Fibroblast of skin of scalp (primary cell): ENCODE measurements at regions not wholly inside any gene's neighbourhood (a gene's known extent, or its start where the extent isn't known, plus 50 kb on each side); places are given as distances from the start of the nearest gene placed in this dataset.
A peak's percentile ranks its signal among the peaks of the same experiment; 100 is the strongest.

ENCODE experiments used
- DNase-seq: peaks from one replicate; pipeline ENCODE4 v3.0.0-alpha.2; 2013

- peak; percentile 17 for DNase-seq
Observed at GRCh38 chr20:22794200-22794599, 209.8 kb upstream of the FOXA2 start.

GRCh38 chr20:22795433-22795832, 211.1 kb upstream of the FOXA2 start:
- DNase-seq: no peak

DNA sequence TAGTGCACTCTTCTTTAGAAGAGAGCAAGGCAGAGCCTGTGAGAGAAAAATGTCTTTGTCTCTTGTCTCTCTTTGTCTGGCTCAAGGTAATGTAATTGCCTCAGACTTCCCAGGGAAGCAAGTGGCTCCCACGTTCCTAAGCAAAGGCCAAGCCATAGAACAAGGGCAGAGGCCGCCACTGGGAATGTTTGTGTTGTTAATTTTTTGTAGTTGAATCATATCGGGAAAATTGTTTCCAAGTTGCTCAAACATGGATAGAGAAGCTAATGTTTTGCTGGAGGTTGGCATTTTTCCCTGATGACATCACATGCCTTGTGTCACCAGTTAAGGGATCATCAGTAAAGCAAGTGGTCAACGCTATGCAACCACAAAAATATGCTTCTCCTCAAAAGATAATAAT, 211.5 kb upstream of the FOXA2 start:
- DNase-seq: peak; percentile 99

DNA sequence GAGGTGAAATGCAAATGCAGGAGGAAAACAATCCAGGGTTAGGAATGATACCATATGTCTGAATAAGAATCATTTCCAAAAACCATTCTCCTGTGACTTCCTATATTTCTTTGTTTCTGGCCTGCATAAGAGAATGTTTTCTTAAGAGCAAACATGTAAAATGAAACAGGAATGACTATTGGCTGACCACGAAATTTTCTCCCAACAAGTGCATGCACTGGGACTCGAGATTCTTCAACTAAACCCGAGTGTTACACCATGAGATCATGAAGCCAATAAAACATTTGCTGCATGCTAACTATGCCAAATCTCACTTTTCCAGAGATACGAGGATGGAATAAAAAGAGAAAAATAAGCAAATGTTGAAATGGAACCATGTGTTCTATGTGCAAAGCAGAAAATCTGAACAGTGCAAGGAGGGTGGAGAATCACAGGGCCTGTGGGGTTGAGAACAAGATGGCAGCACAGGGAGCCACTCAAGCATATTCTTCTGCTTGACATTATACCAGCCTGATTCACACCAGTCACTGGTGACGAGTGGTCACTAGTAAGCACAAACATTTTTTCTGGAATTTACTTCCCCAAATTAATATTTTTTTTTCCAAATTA, 212.2 kb upstream of the FOXA2 start:
- DNase-seq: peak; percentile 84

GRCh38 chr20:22797103-22797502, 212.7 kb upstream of the FOXA2 start:
- DNase-seq: no peak

- DNase-seq: no peak
Observed at GRCh38 chr20:22799687-22800086, 215.3 kb upstream of the FOXA2 start.

GRCh38 chr20:22800129-22800528, 215.8 kb upstream of the FOXA2 start:
- DNase-seq: no peak

GRCh38 chr20:22801528-22801927, 217.2 kb upstream of the FOXA2 start:
- peak; percentile 54 for DNase-seq

DNA sequence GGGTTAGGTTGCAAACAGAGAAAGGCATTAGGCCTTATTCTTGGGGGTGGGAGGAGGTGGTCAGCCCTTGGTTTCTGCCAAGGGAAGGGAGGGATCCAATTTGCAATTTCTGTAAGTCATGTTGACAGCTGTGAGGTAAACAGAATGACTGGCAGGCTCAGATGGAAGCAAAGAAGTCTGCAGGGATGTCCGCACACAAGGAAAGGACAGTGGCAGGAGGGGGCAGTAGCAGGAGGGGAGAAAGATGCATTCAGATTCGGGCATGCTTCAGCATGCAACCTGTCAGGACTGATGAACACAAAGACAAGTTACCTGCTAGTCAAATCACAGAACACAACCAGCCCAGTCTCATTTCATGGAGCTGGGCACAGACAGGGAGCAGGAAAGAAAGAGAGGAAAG, 217.9 kb upstream of the FOXA2 start:
- DNase-seq: no peak

DNA sequence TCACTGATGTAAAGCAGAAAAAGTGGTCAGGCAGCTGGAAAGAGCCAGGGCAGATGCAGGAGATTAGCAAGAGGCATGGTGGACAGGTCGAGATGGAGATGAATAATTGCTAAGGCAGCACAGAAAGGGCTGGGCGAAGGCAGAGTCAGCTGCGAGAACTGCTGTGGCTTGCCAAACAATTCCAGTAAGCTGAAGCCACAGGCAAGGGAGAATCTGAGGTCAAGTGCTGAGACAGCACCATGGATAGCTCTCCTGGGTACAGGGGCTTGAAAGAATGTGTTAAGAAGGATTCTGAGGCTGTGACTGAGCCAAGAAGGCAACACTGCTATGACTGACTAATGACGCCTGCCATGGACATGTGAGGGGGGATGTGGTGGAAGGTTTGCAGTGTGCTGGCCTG, 220.8 kb upstream of the FOXA2 start:
- peak; percentile 92 for DNase-seq

DNA sequence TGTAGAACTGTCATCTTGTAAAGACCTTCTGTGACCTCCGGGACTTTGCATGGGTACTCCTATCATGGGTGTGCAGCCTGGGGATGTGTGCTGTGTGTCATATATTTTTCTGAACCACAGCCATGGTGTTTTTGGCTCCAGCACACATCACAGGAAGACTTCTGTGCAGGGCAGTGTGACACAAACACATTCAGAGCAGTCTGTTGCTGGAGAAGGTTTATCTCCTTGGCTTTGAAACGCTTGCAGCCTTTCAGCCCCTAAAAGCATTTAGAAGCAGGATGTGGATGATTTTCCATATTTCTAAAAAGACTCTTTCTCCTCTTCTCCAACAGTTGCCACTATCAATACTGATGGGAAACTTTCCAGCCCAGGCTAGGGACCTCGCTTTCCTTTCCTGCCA, 221.6 kb upstream of the FOXA2 start:
- no peak for DNase-seq

- DNase-seq: no peak
Observed at GRCh38 chr20:22807045-22807444, 222.7 kb upstream of the FOXA2 start.

DNA sequence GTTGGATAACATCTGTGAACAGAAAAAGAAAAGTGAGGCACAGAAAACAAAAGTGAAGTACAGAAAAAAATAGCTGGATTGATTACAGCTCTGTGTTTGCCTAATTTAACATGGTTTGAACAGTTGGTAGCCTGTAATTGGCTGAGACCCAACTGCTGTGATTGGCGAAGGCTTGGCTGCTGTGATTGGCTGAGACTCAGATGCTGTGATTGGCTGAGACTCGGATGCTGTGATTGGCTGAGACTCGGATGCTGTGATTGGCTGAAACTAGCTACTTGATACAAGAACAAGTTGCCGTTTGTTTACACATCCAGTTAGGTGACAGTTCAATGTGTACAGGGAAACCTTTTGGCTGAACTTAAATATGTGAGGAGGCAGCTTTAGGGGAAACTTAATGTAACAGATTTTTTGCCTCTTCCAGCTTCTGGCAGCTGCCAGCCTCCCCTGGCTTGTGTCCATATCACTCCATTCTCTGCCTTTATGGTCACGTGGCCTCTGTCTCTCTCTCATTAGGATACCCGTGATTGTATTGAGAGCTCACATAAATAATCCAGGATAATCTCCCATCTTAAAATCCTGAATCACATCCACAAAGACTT, 223.4 kb upstream of the FOXA2 start:
- no peak for DNase-seq

DNA sequence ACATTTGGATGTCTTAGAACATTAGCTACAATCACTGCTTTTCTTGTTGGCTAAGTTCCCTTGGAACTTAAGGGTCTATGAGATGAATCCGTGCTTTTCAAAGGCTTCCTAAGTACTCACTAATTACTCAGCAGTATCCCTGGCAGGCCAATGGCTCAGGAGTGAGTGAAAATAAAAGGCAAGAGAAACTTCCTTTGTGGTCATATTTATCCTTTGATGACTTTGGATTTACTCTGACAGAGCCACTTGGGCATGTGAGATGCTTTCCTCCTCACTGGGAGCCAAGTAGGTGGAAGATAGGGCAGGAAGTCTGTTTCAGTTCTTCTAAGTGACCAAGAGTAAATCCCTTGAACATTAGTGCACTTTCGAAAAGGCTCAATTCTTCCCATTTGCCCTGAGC, 224.3 kb upstream of the FOXA2 start:
- no peak for DNase-seq

DNA sequence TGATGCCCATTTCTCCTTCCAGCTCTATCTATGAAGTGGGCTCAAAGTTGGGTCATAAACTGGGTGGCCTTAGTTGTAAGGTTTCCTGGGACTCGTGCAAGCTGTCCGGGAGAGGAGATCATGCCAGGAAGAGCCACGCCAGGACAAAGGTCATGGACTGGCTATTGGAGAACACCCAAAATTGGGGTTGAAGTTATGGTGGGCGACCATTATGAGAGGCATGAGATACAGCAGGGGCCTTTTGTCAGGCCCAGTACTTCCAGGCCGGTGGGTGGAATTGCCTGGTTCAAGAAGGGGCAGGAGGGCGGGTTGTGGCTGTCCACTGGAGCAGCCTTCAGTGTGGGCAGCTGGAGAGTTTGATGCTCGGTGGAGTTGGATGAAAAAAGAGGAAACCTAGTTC, 225.1 kb upstream of the SSTR4 start:
- DNase-seq: no peak

GRCh38 chr20:22810626-22811569, 224.2 kb upstream of the SSTR4 start:
- no peak for DNase-seq

- DNase-seq: no peak
Observed at GRCh38 chr20:22814471-22815205, 220.5 kb upstream of the SSTR4 start.

DNA sequence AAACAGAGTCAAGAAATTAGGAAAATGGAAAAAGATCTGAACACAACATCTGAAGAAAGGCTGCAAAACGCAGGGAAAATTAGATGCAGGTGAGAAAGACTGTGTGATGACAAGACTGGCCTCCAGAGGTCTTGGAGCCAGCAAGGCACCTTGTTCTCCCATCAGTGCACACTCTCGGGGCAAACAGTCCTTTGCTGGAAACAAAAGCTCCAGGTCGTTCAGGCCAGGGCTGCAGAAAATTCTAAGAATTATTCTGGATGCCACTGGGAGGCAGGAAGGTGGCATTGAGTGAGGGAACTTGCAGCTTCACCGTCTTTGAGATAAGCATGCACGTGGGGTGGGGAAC, 219.9 kb upstream of the SSTR4 start:
- DNase-seq: no peak

DNA sequence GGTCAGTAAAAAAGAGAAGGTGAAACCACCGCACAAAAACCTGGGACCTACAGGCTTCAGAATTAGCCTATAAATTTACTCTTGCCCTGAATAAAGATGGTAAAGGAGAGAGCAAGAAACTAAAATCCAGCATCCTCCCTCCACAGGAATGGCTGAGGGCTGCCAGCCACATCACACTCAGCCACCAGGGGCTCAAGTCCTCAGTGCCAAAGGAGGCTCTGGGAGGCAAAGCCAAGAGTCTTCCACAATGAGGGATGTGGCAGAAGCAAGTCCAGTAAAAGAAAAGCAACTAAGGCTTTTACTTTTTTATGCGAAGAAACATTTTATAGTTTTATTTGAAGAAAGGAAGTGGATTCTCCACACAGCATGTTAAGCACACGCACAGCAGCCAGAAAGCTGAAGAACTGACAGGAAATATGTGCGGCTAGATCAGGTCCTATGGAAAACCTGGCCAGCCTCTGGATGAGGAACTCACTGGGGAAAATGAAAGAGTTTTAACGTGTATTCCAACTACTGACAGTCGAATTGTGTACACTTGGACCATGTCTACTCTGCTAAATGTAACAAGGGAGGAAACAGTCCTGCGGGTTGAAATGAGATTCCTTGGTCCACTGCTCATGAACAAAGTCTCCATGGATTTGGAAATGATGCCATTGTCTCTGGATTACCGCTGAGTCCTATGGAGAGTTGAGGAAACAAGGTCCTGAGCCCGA, 219.4 kb upstream of the SSTR4 start:
- no peak for DNase-seq

- DNase-seq: no peak
Observed at GRCh38 chr20:22818636-22819035, 216.5 kb upstream of the SSTR4 start.

GRCh38 chr20:22819112-22819511, 216.0 kb upstream of the SSTR4 start:
- DNase-seq: no peak

GRCh38 chr20:22819784-22820183, 215.3 kb upstream of the SSTR4 start:
- no peak for DNase-seq
